ENCODE measurements at regions not wholly inside any gene's neighbourhood (a gene's known extent, or its start where the extent isn't known, plus 50 kb on each side); places are given as distances from the start of the nearest gene placed in this dataset.
"Not testable (repeated sequence)": the region's sequence is repeated elsewhere in the genome, so short reads cannot be mapped to it uniquely, and the experiment has no call there.

DNA sequence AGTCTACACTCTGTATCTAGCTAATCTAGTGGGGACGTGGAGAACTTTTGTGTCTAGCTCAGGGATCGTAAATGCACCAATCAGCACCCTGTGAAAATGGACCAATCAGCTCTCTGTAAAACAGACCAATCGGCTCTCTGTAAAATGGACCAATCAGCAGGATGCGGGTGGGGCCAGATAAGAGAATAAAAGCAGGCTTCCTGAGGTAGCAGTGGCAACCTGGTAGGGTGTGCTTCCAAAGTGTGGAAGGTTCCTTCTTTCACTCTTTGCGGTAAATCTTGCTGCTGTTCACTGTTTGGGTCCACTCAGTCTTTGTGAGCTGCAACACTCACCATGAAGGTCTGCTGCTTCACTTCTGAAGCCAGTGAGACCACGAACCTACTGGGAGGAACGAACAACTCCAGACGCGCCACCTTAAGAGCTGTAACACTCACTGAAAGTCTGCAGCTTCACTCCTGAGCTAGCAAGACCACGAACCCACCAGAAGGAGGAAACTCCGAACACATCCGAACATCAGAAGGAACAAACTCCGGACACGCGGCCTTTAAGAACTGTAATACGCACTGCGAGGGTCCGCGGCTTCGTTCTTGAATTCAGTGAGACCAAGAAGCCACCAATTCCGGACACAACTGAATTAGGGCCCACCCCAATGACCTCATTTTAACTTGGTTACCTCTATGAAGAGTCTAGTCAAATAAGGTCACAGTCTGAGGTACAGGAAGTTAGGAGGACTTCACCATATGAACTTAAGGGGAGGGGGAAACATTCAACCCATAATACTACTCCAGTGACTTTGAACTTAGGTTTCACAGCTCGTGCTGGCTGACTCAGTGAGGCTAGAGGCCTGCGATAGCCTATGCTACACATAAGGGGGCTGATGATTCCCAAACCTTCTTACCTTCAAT lies 59.8 kb upstream of the LPGAT1 start:
- not testable (repeated sequence) for DNase-seq

DNA sequence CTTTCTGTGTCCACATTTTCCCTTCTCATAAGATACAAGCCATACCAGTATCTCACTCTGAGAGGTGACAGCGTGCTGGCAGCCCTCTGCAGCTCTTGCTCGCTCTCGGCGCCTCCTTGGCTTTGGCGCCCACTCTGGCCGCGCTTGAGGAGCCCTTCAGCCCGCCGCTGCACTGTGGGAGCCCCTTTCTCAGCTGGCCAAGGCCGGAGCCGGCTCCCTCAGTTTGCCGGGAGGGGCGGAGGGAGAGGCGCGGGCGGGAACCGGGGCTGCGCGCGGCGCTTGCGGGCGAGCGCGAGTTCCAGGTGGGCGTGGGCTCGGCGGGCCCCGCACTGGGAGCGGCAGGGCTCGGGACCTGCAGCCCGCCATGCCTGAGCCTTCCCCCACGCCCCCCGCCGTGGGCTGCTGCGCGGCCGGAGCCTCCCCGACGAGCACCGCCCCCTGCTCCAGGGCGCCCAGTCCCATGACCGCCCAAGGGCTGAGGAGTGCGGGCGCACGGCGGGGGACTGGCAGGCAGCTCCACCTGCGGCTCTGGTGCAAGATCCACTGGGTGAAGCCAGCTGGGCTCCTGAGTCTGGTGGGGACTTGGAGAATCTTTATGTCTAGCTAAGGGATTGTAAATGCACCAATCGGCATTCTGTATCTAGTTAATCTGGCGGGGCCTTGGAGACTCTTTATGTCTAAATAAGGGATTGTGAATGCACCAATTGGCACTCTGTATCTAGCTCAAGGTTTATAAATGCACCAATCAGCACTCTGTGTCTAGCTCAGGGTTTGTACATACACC lies 58.9 kb upstream of the LPGAT1 start:
- not testable (repeated sequence) for DNase-seq

DNA sequence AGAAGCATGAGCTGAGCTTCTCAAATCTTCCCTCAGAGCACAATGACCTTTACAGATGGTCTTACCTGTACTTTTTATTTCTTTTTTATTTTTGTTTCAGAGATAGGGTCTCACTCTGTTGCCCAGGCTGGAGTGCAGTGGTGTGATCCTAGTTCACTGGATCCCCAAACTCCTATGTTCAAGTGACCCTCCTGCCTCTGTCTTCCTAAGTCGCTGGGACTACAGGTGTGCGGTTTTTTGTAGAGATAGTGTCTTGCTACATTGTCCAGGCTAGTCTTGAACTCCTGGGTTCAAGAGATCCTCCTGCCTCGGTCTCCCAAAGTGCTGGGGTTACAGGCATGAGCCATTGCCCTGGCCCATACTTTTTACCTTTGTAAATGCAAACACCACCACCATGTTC lies 56.0 kb upstream of the LPGAT1 start:
- no peak for DNase-seq

DNA sequence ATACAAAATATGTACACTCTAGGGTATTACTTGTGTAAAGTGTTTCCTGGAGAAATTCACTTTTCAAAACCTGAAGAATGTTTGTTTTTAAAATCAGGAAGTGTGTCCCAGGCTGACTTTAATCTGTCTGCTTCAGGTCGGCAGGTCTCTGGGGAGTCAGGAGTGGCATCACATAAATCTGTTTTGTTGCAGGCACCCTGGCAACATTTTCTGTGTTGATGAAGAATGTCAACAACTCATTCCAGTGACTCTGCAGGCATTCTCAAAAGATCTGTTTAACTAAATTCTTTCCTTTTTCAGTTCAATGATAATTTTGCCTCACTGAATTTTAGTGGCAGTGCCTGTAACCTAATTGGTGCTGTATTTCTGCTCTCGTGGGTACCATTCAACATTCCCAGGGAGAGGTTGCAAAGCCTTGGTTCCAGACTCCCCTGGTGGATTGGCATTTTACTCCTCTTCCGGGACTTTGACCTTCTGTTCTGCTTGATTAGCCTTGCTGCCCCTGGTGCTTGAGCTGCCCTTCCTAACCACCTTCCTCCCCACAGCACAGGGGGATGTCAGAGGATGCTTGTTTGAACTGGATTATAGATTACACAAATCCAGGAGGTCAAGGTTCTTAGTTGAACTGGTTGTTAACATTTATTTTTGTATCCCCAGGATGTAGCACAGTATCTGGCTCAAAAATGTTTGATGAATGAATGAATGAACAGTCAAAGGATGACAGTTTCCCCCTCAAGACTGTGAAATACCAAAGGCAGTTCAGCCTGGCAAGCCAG lies 55.4 kb upstream of the LPGAT1 start:
- peak; percentile 44 for DNase-seq

DNA sequence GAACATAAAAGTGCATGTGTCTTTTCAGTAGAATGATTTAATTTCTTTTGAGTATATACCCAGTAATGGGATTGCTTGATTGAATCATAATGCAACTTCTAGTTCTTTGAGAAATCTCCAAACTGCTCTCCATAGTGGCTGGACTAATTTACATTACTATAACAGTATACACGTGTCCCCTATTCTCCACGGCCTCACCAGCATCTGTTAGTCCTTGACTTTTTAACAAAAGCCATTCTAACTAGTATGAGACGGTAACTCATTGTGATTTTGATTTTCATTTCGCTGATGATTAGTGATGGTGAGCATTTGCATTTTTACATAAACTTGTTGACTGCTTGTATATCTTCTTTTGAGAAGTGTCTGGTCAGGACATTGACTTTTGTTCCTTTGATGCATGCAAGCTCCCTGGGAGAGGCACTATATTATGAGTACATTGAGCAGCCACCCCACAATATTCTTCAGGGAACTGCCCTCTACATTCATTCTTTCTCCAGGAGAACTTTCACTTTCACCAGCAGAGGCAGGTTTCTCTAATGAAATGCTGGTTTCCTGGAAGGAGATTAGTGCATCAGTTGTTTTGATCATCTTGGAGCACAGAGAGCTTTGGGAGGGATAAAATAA lies 51.9 kb upstream of the LPGAT1 start:
- DNase-seq: no peak
